Liver (tissue), 3 donors: ENCODE measurements at regions not wholly inside any gene's neighbourhood (a gene's known extent, or its start where the extent isn't known, plus 50 kb on each side); places are given as distances from the start of the nearest gene placed in this dataset.

Experiments
- EGR1 ChIP-seq, 2 donors: IDR thresholded peaks; 2 replicates each; pipeline ENCODE4 v1.6.1; 2016 to 2018; ENCODE audit warnings: antibody characterized with exemption in 2 of 2, low read depth in 2 of 2
- FOXA1 ChIP-seq: IDR thresholded peaks from 2 replicates; pipeline ENCODE4 v1.6.1; 2016; ENCODE audit warnings: antibody characterized with exemption
- GABPA ChIP-seq, 2 donors: IDR thresholded peaks in 1 of 2; conservative IDR thresholded peaks in 1 of 2; 2 replicates each; pipeline ENCODE4 v1.6.1; 2016; ENCODE audit warnings: antibody characterized with exemption in 2 of 2, mild to moderate bottlenecking in 1 of 2, moderate library complexity in 1 of 2
- HNF4A ChIP-seq, 2 donors: conservative IDR thresholded peaks; 2 replicates each; pipeline ENCODE4 v1.6.1; 2016; ENCODE audit warnings: antibody characterized with exemption in 2 of 2, mild to moderate bottlenecking in 2 of 2
- MAX ChIP-seq: IDR thresholded peaks from 2 replicates; pipeline ENCODE4 v1.6.1; 2016; ENCODE audit warnings: antibody characterized with exemption
- RAD21 ChIP-seq, 2 donors: IDR thresholded peaks; 2 replicates each; pipeline ENCODE4 v1.6.1; 2016; ENCODE audit warnings: antibody characterized with exemption in 2 of 2, mild to moderate bottlenecking in 2 of 2
- RXRA ChIP-seq, 2 donors: IDR thresholded peaks; 2 replicates each; pipeline ENCODE4 v1.6.1; 2017 to 2018; ENCODE audit warnings: antibody characterized with exemption in 2 of 2, mild to moderate bottlenecking in 1 of 2
- SP1 ChIP-seq: IDR thresholded peaks from 2 replicates; pipeline ENCODE4 v1.6.1; 2018; ENCODE audit warnings: antibody characterized with exemption, mild to moderate bottlenecking
- YY1 ChIP-seq: IDR thresholded peaks from 2 replicates; pipeline ENCODE4 v1.6.1; 2016; ENCODE audit warnings: antibody characterized with exemption, mild to moderate bottlenecking
- ZBTB33 ChIP-seq: IDR thresholded peaks from 2 replicates; pipeline ENCODE4 v1.6.1; 2016; ENCODE audit warnings: antibody characterized with exemption
- TF ChIP-seq, protein P1 (sequence below): fragments of 150-350 bp; IDR thresholded peaks from 2 replicates; pipeline ENCODE4 v1.5.1; 2017; ENCODE audit warnings: improper control_type of control experiment, low read depth, low read length; ENCODE audit not compliant: missing input control
- TF ChIP-seq, protein P2 (sequence below): IDR thresholded peaks from 2 replicates; pipeline ENCODE4 v1.6.1; 2016; ENCODE audit warnings: antibody characterized with exemption, mild to moderate bottlenecking
- donor health status: healthy.
- donor health status: healthy.

DNA sequence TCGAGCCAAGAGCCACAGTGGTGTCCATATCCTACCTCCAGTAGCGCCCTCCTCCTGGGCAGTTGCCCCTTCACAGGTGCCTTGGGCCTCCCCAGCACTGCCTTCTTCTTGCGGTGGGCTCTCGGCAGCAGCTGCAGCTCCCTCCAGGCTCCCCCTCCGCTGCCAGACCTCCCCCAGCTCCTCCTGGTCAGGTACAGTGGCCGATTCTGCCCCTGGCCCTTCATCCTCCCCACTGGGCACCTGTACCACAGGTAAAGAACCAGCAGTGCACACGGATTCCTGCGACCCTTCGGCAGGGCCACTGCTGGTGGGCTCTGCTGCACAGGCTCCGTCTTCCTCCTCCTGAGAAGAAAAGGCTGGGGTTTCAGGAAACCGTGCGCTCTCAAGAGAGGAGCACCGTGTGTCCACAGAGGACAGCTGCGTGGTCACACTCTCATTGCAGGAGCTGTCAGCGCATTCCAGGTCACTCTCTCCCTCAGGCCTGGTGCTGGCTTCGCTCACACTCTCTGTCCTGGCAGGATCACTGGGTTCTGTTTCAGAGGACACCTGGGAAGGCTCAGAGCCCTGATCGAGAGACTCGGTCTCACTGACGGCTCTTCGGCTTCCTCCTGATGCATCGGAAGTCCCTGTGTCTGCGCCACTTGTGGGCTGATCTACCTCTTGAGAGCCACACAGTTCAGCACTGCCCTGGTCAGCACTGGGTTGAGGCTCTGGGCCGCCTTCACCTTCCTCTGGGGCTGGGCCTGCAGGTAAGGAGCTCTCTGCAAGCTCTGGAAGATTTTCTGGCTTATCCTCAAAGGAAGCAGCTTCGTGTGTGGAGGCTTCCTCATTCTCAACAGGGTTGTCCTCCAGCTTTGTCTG, 147.4 kb upstream of the STK17B start:
- TF ChIP-seq, protein P1, sequence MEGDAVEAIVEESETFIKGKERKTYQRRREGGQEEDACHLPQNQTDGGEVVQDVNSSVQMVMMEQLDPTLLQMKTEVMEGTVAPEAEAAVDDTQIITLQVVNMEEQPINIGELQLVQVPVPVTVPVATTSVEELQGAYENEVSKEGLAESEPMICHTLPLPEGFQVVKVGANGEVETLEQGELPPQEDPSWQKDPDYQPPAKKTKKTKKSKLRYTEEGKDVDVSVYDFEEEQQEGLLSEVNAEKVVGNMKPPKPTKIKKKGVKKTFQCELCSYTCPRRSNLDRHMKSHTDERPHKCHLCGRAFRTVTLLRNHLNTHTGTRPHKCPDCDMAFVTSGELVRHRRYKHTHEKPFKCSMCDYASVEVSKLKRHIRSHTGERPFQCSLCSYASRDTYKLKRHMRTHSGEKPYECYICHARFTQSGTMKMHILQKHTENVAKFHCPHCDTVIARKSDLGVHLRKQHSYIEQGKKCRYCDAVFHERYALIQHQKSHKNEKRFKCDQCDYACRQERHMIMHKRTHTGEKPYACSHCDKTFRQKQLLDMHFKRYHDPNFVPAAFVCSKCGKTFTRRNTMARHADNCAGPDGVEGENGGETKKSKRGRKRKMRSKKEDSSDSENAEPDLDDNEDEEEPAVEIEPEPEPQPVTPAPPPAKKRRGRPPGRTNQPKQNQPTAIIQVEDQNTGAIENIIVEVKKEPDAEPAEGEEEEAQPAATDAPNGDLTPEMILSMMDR = no peak
- no peak for TF ChIP-seq FOXA1
- TF ChIP-seq ZBTB33 = no peak
- TF ChIP-seq, protein P2, sequence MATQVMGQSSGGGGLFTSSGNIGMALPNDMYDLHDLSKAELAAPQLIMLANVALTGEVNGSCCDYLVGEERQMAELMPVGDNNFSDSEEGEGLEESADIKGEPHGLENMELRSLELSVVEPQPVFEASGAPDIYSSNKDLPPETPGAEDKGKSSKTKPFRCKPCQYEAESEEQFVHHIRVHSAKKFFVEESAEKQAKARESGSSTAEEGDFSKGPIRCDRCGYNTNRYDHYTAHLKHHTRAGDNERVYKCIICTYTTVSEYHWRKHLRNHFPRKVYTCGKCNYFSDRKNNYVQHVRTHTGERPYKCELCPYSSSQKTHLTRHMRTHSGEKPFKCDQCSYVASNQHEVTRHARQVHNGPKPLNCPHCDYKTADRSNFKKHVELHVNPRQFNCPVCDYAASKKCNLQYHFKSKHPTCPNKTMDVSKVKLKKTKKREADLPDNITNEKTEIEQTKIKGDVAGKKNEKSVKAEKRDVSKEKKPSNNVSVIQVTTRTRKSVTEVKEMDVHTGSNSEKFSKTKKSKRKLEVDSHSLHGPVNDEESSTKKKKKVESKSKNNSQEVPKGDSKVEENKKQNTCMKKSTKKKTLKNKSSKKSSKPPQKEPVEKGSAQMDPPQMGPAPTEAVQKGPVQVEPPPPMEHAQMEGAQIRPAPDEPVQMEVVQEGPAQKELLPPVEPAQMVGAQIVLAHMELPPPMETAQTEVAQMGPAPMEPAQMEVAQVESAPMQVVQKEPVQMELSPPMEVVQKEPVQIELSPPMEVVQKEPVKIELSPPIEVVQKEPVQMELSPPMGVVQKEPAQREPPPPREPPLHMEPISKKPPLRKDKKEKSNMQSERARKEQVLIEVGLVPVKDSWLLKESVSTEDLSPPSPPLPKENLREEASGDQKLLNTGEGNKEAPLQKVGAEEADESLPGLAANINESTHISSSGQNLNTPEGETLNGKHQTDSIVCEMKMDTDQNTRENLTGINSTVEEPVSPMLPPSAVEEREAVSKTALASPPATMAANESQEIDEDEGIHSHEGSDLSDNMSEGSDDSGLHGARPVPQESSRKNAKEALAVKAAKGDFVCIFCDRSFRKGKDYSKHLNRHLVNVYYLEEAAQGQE = no peak
- no peak for TF ChIP-seq SP1
- no peak for TF ChIP-seq EGR1 (IDR thresholded peaks at IDR 0.05; ENCODE audit: low read depth in 2 of 2)
- no peak for TF ChIP-seq GABPA (IDR thresholded peaks at IDR 0.05 in 1 of 2, conservative IDR thresholded peaks at IDR 0.05 in 1 of 2)
- no peak for TF ChIP-seq YY1
- TF ChIP-seq HNF4A (conservative IDR thresholded peaks at IDR 0.05) = no peak
- no peak for TF ChIP-seq RXRA (IDR thresholded peaks at IDR 0.05)
- TF ChIP-seq RAD21 (IDR thresholded peaks at IDR 0.05) = no peak
- no peak for TF ChIP-seq MAX
